ENCODE measurements at regions not wholly inside any gene's neighbourhood (a gene's known extent, or its start where the extent isn't known, plus 50 kb on each side); places are given as distances from the start of the nearest gene placed in this dataset.

GRCh38 chr17:34051046-34051445 lies 204.0 kb upstream of the CCL2 start:
- no peak for TF ChIP-seq CTCF (IDR thresholded peaks at IDR 0.05; ENCODE audit: low read length)
- TF ChIP-seq EZH2 (optimal IDR thresholded peaks at IDR 0.05; ENCODE audit: low read depth, low read length), result no peak
- TF ChIP-seq EZH2phosphoT487 (IDR thresholded peaks at IDR 0.05; ENCODE audit: low read length), result no peak

Data from MM.1S (cell line).